Lower leg skin (tissue), 3 donors: ENCODE measurements at regions not wholly inside any gene's neighbourhood (a gene's known extent, or its start where the extent isn't known, plus 50 kb on each side); places are given as distances from the start of the nearest gene placed in this dataset.

ENCODE experiments used
- CTCF ChIP-seq, 3 donors: fragments of 450-650 bp; IDR thresholded peaks; one replicate each; pipeline ENCODE4 v1.5.1; 2016; ENCODE audit warnings: antibody characterized with exemption in 3 of 3, mild to moderate bottlenecking in 3 of 3, moderate library complexity in 2 of 3
- POLR2A ChIP-seq, 2 donors: fragments of 450-650 bp; IDR thresholded peaks; one replicate each; pipeline ENCODE4 v1.6.1; 2016 to 2017; ENCODE audit warnings: antibody characterized with exemption in 2 of 2, mild to moderate bottlenecking in 1 of 2, moderate library complexity in 1 of 2

- TF ChIP-seq CTCF (IDR thresholded peaks at IDR 0.05) (no peak), POLR2A (IDR thresholded peaks at IDR 0.05) (no peak)
Measured at GRCh38 chr7:84399661-84400060, 205.1 kb upstream of the SEMA3A start.
